SK-N-SH (cell line): ENCODE measurements at regions not wholly inside any gene's neighbourhood (a gene's known extent, or its start where the extent isn't known, plus 50 kb on each side); places are given as distances from the start of the nearest gene placed in this dataset.

Experiments used
- CTCF ChIA-PET: fragments of 300-600, 350-600 bp; formaldehyde crosslinking; extraction: SDS; loops from one replicate; lab custom pipeline; 2021; lab: Yijun Ruan, JAX
- POLR2A ChIA-PET: fragments of 350-600 bp; sonication (Branson Sonifier 250); formaldehyde crosslinking; extraction: SDS; loops from one replicate; lab custom pipeline; 2020; ENCODE audit warnings: antibody characterized with exemption, inconsistent platforms; lab: Yijun Ruan, JAX
- DNase-seq: peaks from one replicate; pipeline ENCODE4 v3.0.0; 2012
- H2AFZ ChIP-seq: fragments of 200-600 bp; sonication (generic); 2 replicates; pipeline ENCODE4 v1.8.1; 2016; ENCODE audit warnings: antibody characterized with exemption, mild to moderate bottlenecking, low read depth
- H3F3A ChIP-seq: fragments of 200-600 bp; sonication (generic); replicated peaks from 2 replicates; pipeline ENCODE3; 2016; ENCODE audit warnings: antibody characterized with exemption, mild to moderate bottlenecking; ENCODE audit not compliant: insufficient read depth
- H3K27ac ChIP-seq, 2 experiments: fragments of 200-500 bp in 1 of 2; fragments of 200-600 bp in 1 of 2; sonication (Bioruptor generic) in 1 of 2; sonication (generic), shearing (Covaris generic) in 1 of 2; 2 replicates each; pipeline versions ENCODE4 v1.5.1 to v1.6.1; 2014 to 2016; ENCODE audit warnings: low read depth in 2 of 2, inconsistent platforms in 1 of 2, low read length in 1 of 2, mild to moderate bottlenecking in 1 of 2, mixed read lengths in 1 of 2
- H3K27me3 ChIP-seq: fragments of 200-600 bp; sonication (generic), shearing (Covaris generic); 2 replicates; pipeline ENCODE4 v1.6.1; 2016; ENCODE audit warnings: mixed run types; ENCODE audit not compliant: insufficient read depth
- H3K36me3 ChIP-seq, 2 experiments: fragments of 200-500 bp in 1 of 2; fragments of 200-600 bp in 1 of 2; sonication (Bioruptor generic) in 1 of 2; sonication (generic) in 1 of 2; replicated peaks in 1 of 2; 2 replicates each; pipeline versions ENCODE3 to v1.5.1; 2014 to 2016; ENCODE audit warnings: low read length in 1 of 2, mild to moderate bottlenecking in 1 of 2; ENCODE audit not compliant: insufficient read depth in 2 of 2, control insufficient read depth in 1 of 2
- H3K4me1 ChIP-seq, 2 experiments: fragments of 200-500 bp in 1 of 2; fragments of 200-600 bp in 1 of 2; sonication (Bioruptor generic) in 1 of 2; sonication (generic), shearing (Covaris generic) in 1 of 2; 2 replicates each; pipeline versions ENCODE4 v1.5.1 to v1.6.1; 2014 to 2016; ENCODE audit warnings: low read depth in 1 of 2, low read length in 1 of 2, mixed run types in 1 of 2; ENCODE audit not compliant: insufficient read depth in 2 of 2, control insufficient read depth in 1 of 2
- H3K4me2 ChIP-seq: fragments of 200-600 bp; sonication (generic), shearing (Covaris generic); 2 replicates; pipeline ENCODE4 v1.6.1; 2017; ENCODE audit warnings: mixed run types
- H3K4me3 ChIP-seq, 2 experiments: fragments of 200-500 bp in 1 of 2; fragments of 200-600 bp in 1 of 2; sonication (Bioruptor generic) in 1 of 2; sonication (generic), shearing (Covaris generic) in 1 of 2; 2 replicates each; pipeline versions ENCODE4 v1.5.1 to v1.8.1; 2014 to 2016; ENCODE audit warnings: low read depth in 2 of 2, inconsistent platforms in 1 of 2, low read length in 1 of 2, mild to moderate bottlenecking in 1 of 2, mixed read lengths in 1 of 2, moderate library complexity in 1 of 2
- H3K79me2 ChIP-seq: fragments of 200-600 bp; sonication (generic); 2 replicates; pipeline ENCODE4 v1.8.1; 2017; ENCODE audit warnings: mild to moderate bottlenecking; ENCODE audit not compliant: insufficient read depth
- H3K9ac ChIP-seq: fragments of 200-600 bp; sonication (generic); 2 replicates; pipeline ENCODE4 v1.6.1; 2017; ENCODE audit warnings: mixed run types
- H3K9me2 ChIP-seq: fragments of 200-600 bp; sonication (generic); 2 replicates; pipeline ENCODE4 v1.6.1; 2017; ENCODE audit warnings: mixed run types
- H3K9me3 ChIP-seq: fragments of 200-600 bp; sonication (generic); 2 replicates; pipeline ENCODE4 v1.6.1; 2017; ENCODE audit warnings: mixed run types, mild to moderate bottlenecking, moderate library complexity
- H4K20me1 ChIP-seq: fragments of 200-600 bp; sonication (generic); 2 replicates; pipeline ENCODE4 v1.6.1; 2017; ENCODE audit warnings: mild to moderate bottlenecking, mixed run types; ENCODE audit not compliant: insufficient read depth
- ELF1 ChIP-seq: IDR thresholded peaks from 2 replicates; pipeline ENCODE4 v1.4.0; 2012
- EZH2phosphoT487 ChIP-seq: fragments of 200-600 bp; sonication (generic); IDR thresholded peaks from 2 replicates; pipeline ENCODE4 v1.6.1; 2017; ENCODE audit warnings: low read depth, mixed run types, mild to moderate bottlenecking, antibody characterized with exemption, moderate library complexity, borderline replicate concordance
- FOXM1 ChIP-seq: IDR thresholded peaks from 2 replicates; pipeline ENCODE4 v1.4.0; 2012; ENCODE audit warnings: low read depth, mild to moderate bottlenecking
- GABPA ChIP-seq: IDR thresholded peaks from 2 replicates; pipeline ENCODE4 v1.4.0; 2012; ENCODE audit warnings: low read depth, mild to moderate bottlenecking
- GATA2 ChIP-seq: sonication (generic); formaldehyde crosslinking; IDR thresholded peaks from 2 replicates; pipeline ENCODE4 v1.5.0; 2020; ENCODE audit warnings: mild to moderate bottlenecking, missing genetic modification reagents
- MAX ChIP-seq: IDR thresholded peaks from 2 replicates; pipeline ENCODE4 v1.4.0; 2012; ENCODE audit warnings: low read depth
- NRF1 ChIP-seq: IDR thresholded peaks from 2 replicates; pipeline ENCODE4 v1.6.1; 2012; ENCODE audit warnings: low read depth, mild to moderate bottlenecking, low read length
- SIN3A ChIP-seq: IDR thresholded peaks from 2 replicates; pipeline ENCODE4 v1.6.1; 2012; ENCODE audit warnings: low read depth, mild to moderate bottlenecking, low read length, moderate library complexity, borderline replicate concordance
- TCF12 ChIP-seq: IDR thresholded peaks from 2 replicates; pipeline ENCODE4 v1.4.0; 2012
- WGBS: methylation state at CpG from one replicate; pipeline ENCODE4 v1.1.6; 2017; ENCODE audit warnings: low lambda C conversion rate; 5-methylcytosine and 5-hydroxymethylcytosine counted together
- TF ChIP-seq, protein P1 (sequence below): IDR thresholded peaks from 2 replicates; pipeline ENCODE4 v1.6.1; 2012; ENCODE audit warnings: mild to moderate bottlenecking, low read depth, low read length, moderate library complexity

DNA sequence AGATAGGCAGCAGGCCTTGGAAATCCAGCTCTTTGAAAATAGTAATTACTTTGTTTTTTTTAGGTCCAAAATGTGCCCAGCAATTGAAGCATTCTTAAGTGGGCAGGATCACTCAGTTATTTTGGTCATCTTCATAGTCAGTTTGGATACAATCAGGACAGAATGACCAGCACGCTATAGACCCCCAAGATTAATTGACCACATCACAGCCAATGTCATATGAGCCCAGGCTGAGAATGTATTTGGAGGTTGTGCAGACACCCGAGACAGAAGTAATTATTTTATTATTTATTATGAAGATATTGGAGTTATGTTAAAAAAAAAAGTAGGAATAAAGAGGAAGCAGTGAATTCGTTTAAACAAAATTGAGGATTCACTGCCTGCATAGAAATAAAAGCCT, 93.3 kb upstream of the PFKP start (continued):
- TF ChIP-seq, protein P1, sequence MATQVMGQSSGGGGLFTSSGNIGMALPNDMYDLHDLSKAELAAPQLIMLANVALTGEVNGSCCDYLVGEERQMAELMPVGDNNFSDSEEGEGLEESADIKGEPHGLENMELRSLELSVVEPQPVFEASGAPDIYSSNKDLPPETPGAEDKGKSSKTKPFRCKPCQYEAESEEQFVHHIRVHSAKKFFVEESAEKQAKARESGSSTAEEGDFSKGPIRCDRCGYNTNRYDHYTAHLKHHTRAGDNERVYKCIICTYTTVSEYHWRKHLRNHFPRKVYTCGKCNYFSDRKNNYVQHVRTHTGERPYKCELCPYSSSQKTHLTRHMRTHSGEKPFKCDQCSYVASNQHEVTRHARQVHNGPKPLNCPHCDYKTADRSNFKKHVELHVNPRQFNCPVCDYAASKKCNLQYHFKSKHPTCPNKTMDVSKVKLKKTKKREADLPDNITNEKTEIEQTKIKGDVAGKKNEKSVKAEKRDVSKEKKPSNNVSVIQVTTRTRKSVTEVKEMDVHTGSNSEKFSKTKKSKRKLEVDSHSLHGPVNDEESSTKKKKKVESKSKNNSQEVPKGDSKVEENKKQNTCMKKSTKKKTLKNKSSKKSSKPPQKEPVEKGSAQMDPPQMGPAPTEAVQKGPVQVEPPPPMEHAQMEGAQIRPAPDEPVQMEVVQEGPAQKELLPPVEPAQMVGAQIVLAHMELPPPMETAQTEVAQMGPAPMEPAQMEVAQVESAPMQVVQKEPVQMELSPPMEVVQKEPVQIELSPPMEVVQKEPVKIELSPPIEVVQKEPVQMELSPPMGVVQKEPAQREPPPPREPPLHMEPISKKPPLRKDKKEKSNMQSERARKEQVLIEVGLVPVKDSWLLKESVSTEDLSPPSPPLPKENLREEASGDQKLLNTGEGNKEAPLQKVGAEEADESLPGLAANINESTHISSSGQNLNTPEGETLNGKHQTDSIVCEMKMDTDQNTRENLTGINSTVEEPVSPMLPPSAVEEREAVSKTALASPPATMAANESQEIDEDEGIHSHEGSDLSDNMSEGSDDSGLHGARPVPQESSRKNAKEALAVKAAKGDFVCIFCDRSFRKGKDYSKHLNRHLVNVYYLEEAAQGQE: no peak
- no peak for TF ChIP-seq GABPA
- no peak for TF ChIP-seq NRF1
- no peak for TF ChIP-seq FOXM1
- TF ChIP-seq SIN3A: no peak
- TF ChIP-seq, all 33 proteins: peak for 0

DNA sequence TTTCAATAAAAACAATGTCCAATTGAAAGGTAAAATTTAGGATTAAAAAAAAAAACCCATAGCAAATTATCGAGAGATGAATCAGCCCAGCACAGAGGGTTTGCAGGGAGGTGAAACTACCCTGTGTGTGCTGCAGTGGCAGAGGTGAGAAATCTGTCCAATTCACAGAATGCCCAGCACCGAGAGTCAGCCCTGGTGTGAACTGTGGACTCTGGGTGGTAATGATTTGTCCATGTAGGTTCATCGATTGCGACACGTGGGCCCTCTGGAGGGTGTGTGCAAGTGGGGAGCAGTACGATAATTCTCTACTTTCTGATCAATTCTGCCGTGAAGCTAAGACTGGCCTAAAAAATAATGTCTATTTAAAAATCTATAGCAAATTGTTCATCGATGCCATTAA, 94.5 kb upstream of the PFKP start:
- H3K9me3 ChIP-seq: no peaks in the 10 kb centered on the region
- H3K4me3 ChIP-seq: no peak overlapping the region
- no peak overlapping the region for H3K4me2 ChIP-seq
- no peak overlapping the region for H3K27ac ChIP-seq
- H2AFZ ChIP-seq: no peak overlapping the region
- POLR2A ChIA-PET: no interaction called here
- TF ChIP-seq ELF1 (no peak), GATA2 (no peak), MAX (no peak)
- WGBS: 77% methylated on average over 8 of the region's 8 CpGs
- H4K20me1 ChIP-seq: no peaks in the 10 kb centered on the region
- H3K27me3 ChIP-seq: no peaks in the 10 kb centered on the region; the same call in 1 of the 2 replicates
- H3K4me1 ChIP-seq: no peaks in the 10 kb centered on the region
- H3K9me2 ChIP-seq: no peaks in the 10 kb centered on the region
- no peaks in the 10 kb centered on the region for H3K36me3 ChIP-seq
- H3K79me2 ChIP-seq: no peaks in the 10 kb centered on the region
- CTCF ChIA-PET: interaction anchor here (4.3 kb wide), 1 partner anchor 44 kb away, joined by 17 read pairs; no protein-coding TSS in a partner anchor
- DNase-seq: no peak
- H3F3A ChIP-seq: no peaks in the 10 kb centered on the region
- H3K9ac ChIP-seq: no peak overlapping the region

GRCh38 chr10:2972216-2972615, 95.1 kb upstream of the PFKP start:
- H3F3A ChIP-seq: no peaks in the 10 kb centered on the region
- H3K27me3 ChIP-seq: no peaks in the 10 kb centered on the region; the same call in 1 of the 2 replicates
- no peak overlapping the region for H3K4me3 ChIP-seq
- TF ChIP-seq FOXM1: no peak
- TF ChIP-seq, protein P1: no peak
- TF ChIP-seq TCF12: no peak
- TF ChIP-seq NRF1: no peak
- no peak for TF ChIP-seq EZH2phosphoT487
- DNase-seq: no peak
- H3K9me2 ChIP-seq: no peaks in the 10 kb centered on the region
- H3K4me1 ChIP-seq: no peaks in the 10 kb centered on the region
- H3K9ac ChIP-seq: no peak overlapping the region
- no peaks in the 10 kb centered on the region for H3K9me3 ChIP-seq
- H4K20me1 ChIP-seq: no peaks in the 10 kb centered on the region
- no peak overlapping the region for H3K27ac ChIP-seq
- no peak overlapping the region for H2AFZ ChIP-seq
- no peaks in the 10 kb centered on the region for H3K36me3 ChIP-seq
- 85% methylated on average over 7 of the region's 7 CpGs for WGBS
- H3K79me2 ChIP-seq: no peaks in the 10 kb centered on the region
- ChIA-PET POLR2A (interaction anchor here (0.6 kb wide), 1 partner anchor 631 kb away, joined by 4 read pairs; no protein-coding TSS in a partner anchor), CTCF (interaction anchor here (4.3 kb wide), 1 partner anchor 44 kb away, joined by 17 read pairs; no protein-coding TSS in a partner anchor)
- H3K4me2 ChIP-seq: no peak overlapping the region
